Vagina (tissue), 2 donors: ENCODE measurements at regions not wholly inside any gene's neighbourhood (a gene's known extent, or its start where the extent isn't known, plus 50 kb on each side); places are given as distances from the start of the nearest gene placed in this dataset.

Experiments
- POLR2A ChIP-seq, 2 donors: fragments of 450-650 bp; IDR thresholded peaks; one replicate each; pipeline ENCODE4 v1.6.1; 2017; ENCODE audit warnings: antibody characterized with exemption in 2 of 2, mild to moderate bottlenecking in 2 of 2, moderate library complexity in 2 of 2
- TF ChIP-seq, protein P1 (sequence below), 3 experiments: fragments of 450-650 bp in 2 of 3; fragments of 200-600 bp in 1 of 3; sonication (generic) in 1 of 3; IDR thresholded peaks; one replicate each; pipeline ENCODE4 v1.5.1; 2017 to 2019; ENCODE audit warnings: antibody characterized with exemption in 3 of 3, mild to moderate bottlenecking in 2 of 3, moderate library complexity in 2 of 3

DNA sequence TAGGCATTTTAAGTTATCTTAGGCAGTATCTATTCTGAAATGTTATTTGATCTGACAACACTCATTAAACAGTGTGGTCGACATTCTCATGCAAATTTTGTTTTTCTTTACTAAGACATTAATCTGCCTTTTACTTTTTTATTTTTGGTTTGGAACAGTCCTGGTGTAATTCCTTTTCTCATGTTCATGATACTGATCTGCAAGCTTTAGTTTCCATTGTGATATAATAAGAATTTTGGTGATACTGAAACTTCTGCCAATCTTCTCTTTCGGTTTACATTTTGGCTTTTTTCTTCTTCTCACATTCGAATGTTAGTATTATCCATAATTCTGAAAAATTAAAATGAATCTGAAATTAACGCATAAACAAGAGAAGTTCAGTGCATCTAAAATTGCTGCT lies 281.9 kb upstream of the MTPN start:
- TF ChIP-seq, protein P1, sequence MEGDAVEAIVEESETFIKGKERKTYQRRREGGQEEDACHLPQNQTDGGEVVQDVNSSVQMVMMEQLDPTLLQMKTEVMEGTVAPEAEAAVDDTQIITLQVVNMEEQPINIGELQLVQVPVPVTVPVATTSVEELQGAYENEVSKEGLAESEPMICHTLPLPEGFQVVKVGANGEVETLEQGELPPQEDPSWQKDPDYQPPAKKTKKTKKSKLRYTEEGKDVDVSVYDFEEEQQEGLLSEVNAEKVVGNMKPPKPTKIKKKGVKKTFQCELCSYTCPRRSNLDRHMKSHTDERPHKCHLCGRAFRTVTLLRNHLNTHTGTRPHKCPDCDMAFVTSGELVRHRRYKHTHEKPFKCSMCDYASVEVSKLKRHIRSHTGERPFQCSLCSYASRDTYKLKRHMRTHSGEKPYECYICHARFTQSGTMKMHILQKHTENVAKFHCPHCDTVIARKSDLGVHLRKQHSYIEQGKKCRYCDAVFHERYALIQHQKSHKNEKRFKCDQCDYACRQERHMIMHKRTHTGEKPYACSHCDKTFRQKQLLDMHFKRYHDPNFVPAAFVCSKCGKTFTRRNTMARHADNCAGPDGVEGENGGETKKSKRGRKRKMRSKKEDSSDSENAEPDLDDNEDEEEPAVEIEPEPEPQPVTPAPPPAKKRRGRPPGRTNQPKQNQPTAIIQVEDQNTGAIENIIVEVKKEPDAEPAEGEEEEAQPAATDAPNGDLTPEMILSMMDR (IDR thresholded peaks at IDR 0.05) = no peak
- no peak for TF ChIP-seq POLR2A (IDR thresholded peaks at IDR 0.05)
